Thyroid gland (tissue), 4 donors: ENCODE measurements at regions not wholly inside any gene's neighbourhood (a gene's known extent, or its start where the extent isn't known, plus 50 kb on each side); places are given as distances from the start of the nearest gene placed in this dataset.
"Not testable (repeated sequence)": the region's sequence is repeated elsewhere in the genome, so short reads cannot be mapped to it uniquely, and the experiment has no call there.

ENCODE experiments used
- DNase-seq, 2 donors: peaks; one replicate each; pipeline ENCODE4 v3.0.0-alpha.2; 2019
- H3K27ac ChIP-seq, 3 donors: fragments of 200-600 bp; sonication (generic); 1 replicate in 2 of 3; 2 replicates in 1 of 3; pipeline ENCODE4 v1.5.1; 2016 to 2019; ENCODE audit warnings: mild to moderate bottlenecking in 1 of 3, moderate library complexity in 1 of 3
- H3K27me3 ChIP-seq: fragments of 200-600 bp; sonication (generic); one replicate; pipeline ENCODE4 v1.5.1; 2019
- H3K36me3 ChIP-seq, 2 donors: fragments of 200-600 bp; sonication (generic); one replicate each; pipeline ENCODE4 v1.5.1; 2016 to 2019
- H3K4me1 ChIP-seq, 2 donors: fragments of 200-600 bp; sonication (generic); one replicate each; pipeline ENCODE4 v1.5.1; 2017 to 2019
- H3K4me3 ChIP-seq, 3 donors: fragments of 200-600 bp; sonication (generic); replicated peaks in 1 of 3; 1 replicate in 2 of 3; 2 replicates in 1 of 3; pipeline ENCODE4 v1.5.1; 2016; ENCODE audit warnings: mild to moderate bottlenecking in 1 of 3
- H3K9me3 ChIP-seq: fragments of 200-600 bp; sonication (generic); one replicate; pipeline ENCODE4 v1.5.1; 2017
- CTCF ChIP-seq, 6 experiments: fragments of 200-600 bp in 3 of 6; fragments of 450-650 bp in 3 of 6; sonication (generic) in 3 of 6; IDR thresholded peaks; one replicate each; pipeline ENCODE4 v1.5.1; 2016 to 2019; ENCODE audit warnings: antibody characterized with exemption in 6 of 6, mild to moderate bottlenecking in 2 of 6, inconsistent platforms in 1 of 6, moderate library complexity in 1 of 6
- POLR2A ChIP-seq, 2 donors: fragments of 450-650 bp; IDR thresholded peaks; one replicate each; pipeline ENCODE4 v1.6.1; 2017; ENCODE audit warnings: antibody characterized with exemption in 2 of 2, mild to moderate bottlenecking in 2 of 2, moderate library complexity in 1 of 2
- WGBS, 2 donors: methylation state at CpG; one replicate each; pipeline ENCODE4 v1.1.5; 2017; 5-methylcytosine and 5-hydroxymethylcytosine counted together
- intact Hi-C: fragments of 100-400 bp; cut with DNase I; formaldehyde crosslinking; loops from one replicate; pipeline ENCODE4 v1.15.1; 2023

GRCh38 chr1:166682588-166682987, 156.7 kb upstream of the POGK start:
- no peaks in the 10 kb centered on the region for H3K27me3 ChIP-seq
- TF ChIP-seq POLR2A (IDR thresholded peaks at IDR 0.05) (no peak), CTCF (IDR thresholded peaks at IDR 0.05) (no peak)
- DNase-seq = no peak
- no peaks in the 10 kb centered on the region for H3K4me1 ChIP-seq
- no peak overlapping the region for H3K27ac ChIP-seq
- H3K4me3 ChIP-seq = no peak overlapping the region
- WGBS, 2 donors = 96 to 98% methylated on average over 1 of the region's 1 CpG
- H3K36me3 ChIP-seq = no peaks in the 10 kb centered on the region
- intact Hi-C loops = no loop called here
- H3K9me3 ChIP-seq = no peaks in the 10 kb centered on the region

GRCh38 chr1:166684669-166685068, 154.6 kb upstream of the POGK start:
- H3K4me3 ChIP-seq, H3K4me1 ChIP-seq, H3K36me3 ChIP-seq, H3K27me3 ChIP-seq, H3K27ac ChIP-seq, DNase-seq, H3K9me3 ChIP-seq, intact Hi-C loops: not testable (repeated sequence)

- 78 to 90% methylated on average over 1 of the region's 1 CpG for WGBS, 2 donors
- Histone ChIP-seq H3K27me3 (no peaks in the 10 kb centered on the region), H3K9me3 (no peaks in the 10 kb centered on the region), H3K36me3 (no peaks in the 10 kb centered on the region), H3K4me3 (no peak overlapping the region), H3K4me1 (no peaks in the 10 kb centered on the region), H3K27ac (no peak overlapping the region)
- intact Hi-C loops = no loop called here
- TF ChIP-seq POLR2A (IDR thresholded peaks at IDR 0.05) (no peak), CTCF (IDR thresholded peaks at IDR 0.05) (no peak)
- DNase-seq = no peak
These were observed 154.1 kb upstream of the POGK start for GRCh38 chr1:166685200-166685599.

- H3K9me3 ChIP-seq, H3K27me3 ChIP-seq, H3K36me3 ChIP-seq, H3K27ac ChIP-seq, H3K4me3 ChIP-seq, DNase-seq, intact Hi-C loops, H3K4me1 ChIP-seq: not testable (repeated sequence)
- 63 to 90% methylated on average over 1 of the region's 1 CpG for WGBS, 2 donors
These were observed 153.4 kb upstream of the POGK start for GRCh38 chr1:166685891-166686290.

- H3K27ac ChIP-seq, H3K4me1 ChIP-seq, DNase-seq, H3K36me3 ChIP-seq, H3K27me3 ChIP-seq, intact Hi-C loops, H3K4me3 ChIP-seq, H3K9me3 ChIP-seq: not testable (repeated sequence)
- WGBS, 2 donors = 62 to 79% methylated on average over 3 of the region's 3 CpGs
These were observed 148.7 kb upstream of the POGK start for GRCh38 chr1:166690596-166690995.

- WGBS, 2 donors = 77 to 91% methylated on average over 3 of the region's 3 CpGs
- intact Hi-C loops = no loop called here
- H3K9me3 ChIP-seq = no peaks in the 10 kb centered on the region
- H3K27ac ChIP-seq = no peak overlapping the region
- H3K4me1 ChIP-seq = no peaks in the 10 kb centered on the region
- H3K36me3 ChIP-seq = no peaks in the 10 kb centered on the region
- no peaks in the 10 kb centered on the region for H3K27me3 ChIP-seq
- no peak for TF ChIP-seq CTCF (IDR thresholded peaks at IDR 0.05)
- TF ChIP-seq POLR2A (IDR thresholded peaks at IDR 0.05) = no peak
- DNase-seq = no peak
- H3K4me3 ChIP-seq = no peak overlapping the region
These were observed 147.8 kb upstream of the POGK start for GRCh38 chr1:166691476-166691875.

- Histone ChIP-seq H3K4me3 (no peak overlapping the region), H3K27me3 (no peaks in the 10 kb centered on the region), H3K36me3 (no peaks in the 10 kb centered on the region), H3K4me1 (no peaks in the 10 kb centered on the region), H3K9me3 (no peaks in the 10 kb centered on the region), H3K27ac (no peak overlapping the region)
- no peak for DNase-seq
- intact Hi-C loops = no loop called here
- TF ChIP-seq POLR2A (IDR thresholded peaks at IDR 0.05) (no peak), CTCF (IDR thresholded peaks at IDR 0.05) (no peak)
- WGBS, 2 donors = 75 to 85% methylated on average over 2 of the region's 2 CpGs
These were observed 146.9 kb upstream of the POGK start for GRCh38 chr1:166692346-166692745.
